Sigmoid colon (tissue), 4 donors: ENCODE measurements at regions not wholly inside any gene's neighbourhood (a gene's known extent, or its start where the extent isn't known, plus 50 kb on each side); places are given as distances from the start of the nearest gene placed in this dataset.

ENCODE experiments used
- CTCF ChIP-seq, 4 experiments: fragments of 450-650 bp in 3 of 4; fragments of 200-600 bp in 1 of 4; IDR thresholded peaks; one replicate each; pipeline ENCODE4 v1.5.1; 2016 to 2019; ENCODE audit warnings: antibody characterized with exemption in 4 of 4, mild to moderate bottlenecking in 3 of 4, moderate library complexity in 2 of 4
- EP300 ChIP-seq, 4 donors: sonication (generic); formaldehyde crosslinking; IDR thresholded peaks; one replicate each; pipeline ENCODE4 v1.6.1; 2017; ENCODE audit warnings: antibody characterized with exemption in 4 of 4
- POLR2A ChIP-seq, 2 donors: fragments of 450-650 bp; IDR thresholded peaks; one replicate each; pipeline ENCODE4 v1.6.1; 2016; ENCODE audit warnings: antibody characterized with exemption in 2 of 2, mild to moderate bottlenecking in 2 of 2, moderate library complexity in 2 of 2
- POLR2AphosphoS5 ChIP-seq, 4 donors: sonication (generic); formaldehyde crosslinking; IDR thresholded peaks; one replicate each; pipeline ENCODE4 v1.6.1; 2017; ENCODE audit warnings: antibody characterized with exemption in 4 of 4

DNA sequence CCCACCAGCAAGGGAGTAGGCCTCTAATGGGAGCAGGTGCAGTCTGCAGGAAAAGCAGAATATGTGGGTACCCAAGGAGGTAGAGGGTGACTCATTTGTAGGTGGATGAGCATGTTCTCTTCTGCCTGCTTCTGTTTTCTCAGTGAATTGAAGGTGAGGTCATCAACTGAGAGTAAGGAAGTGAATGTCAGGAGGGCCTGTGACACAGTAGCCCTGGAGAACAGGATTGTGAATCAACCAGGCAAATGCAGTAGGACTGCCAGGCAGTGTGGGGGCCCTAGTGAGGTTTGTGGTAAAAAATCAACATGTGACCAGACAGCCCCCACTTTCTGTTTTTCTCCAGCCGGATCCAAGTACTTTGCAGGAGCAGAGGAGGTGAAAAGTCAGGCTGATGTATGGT, 150.5 kb upstream of the SOX9 start:
- TF ChIP-seq CTCF (IDR thresholded peaks at IDR 0.05), result no peak
- no peak for TF ChIP-seq EP300 (IDR thresholded peaks at IDR 0.05)
- no peak for TF ChIP-seq POLR2AphosphoS5 (IDR thresholded peaks at IDR 0.05)
- no peak for TF ChIP-seq POLR2A (IDR thresholded peaks at IDR 0.05)
